Ureter (tissue), 1 donor: ENCODE measurements at regions not wholly inside any gene's neighbourhood (a gene's known extent, or its start where the extent isn't known, plus 50 kb on each side); places are given as distances from the start of the nearest gene placed in this dataset.

ENCODE experiments used
- DNase-seq: peaks from one replicate; pipeline ENCODE4 v3.0.0-alpha.2; 2020; ENCODE audit warnings: low spot score
- donor health status: DM: yes; HTN: yes; CAD: no.

DNA sequence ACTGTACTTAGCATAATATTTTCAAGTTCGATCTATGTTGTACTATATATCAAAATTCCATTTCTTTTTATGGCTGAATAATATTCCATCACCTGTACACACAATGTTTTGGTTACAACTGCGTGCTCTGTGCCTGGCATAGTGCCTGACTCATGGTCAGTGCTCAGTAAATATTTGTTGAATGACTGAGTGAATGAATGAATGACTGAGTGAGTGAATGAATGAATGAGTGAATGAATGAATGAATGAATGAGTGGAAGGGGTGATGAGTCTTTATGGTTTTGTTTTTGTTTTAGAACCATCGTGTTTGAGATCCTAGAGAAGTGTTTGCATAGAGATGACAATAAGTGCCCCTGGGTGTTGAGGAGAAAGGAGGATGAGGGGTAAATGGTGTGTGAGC is 155.3 kb downstream of the MRM1 start:
- DNase-seq, result no peak

- no peak for DNase-seq
Observed at GRCh38 chr17:36760425-36760824, 159.0 kb downstream of the MRM1 start.

DNA sequence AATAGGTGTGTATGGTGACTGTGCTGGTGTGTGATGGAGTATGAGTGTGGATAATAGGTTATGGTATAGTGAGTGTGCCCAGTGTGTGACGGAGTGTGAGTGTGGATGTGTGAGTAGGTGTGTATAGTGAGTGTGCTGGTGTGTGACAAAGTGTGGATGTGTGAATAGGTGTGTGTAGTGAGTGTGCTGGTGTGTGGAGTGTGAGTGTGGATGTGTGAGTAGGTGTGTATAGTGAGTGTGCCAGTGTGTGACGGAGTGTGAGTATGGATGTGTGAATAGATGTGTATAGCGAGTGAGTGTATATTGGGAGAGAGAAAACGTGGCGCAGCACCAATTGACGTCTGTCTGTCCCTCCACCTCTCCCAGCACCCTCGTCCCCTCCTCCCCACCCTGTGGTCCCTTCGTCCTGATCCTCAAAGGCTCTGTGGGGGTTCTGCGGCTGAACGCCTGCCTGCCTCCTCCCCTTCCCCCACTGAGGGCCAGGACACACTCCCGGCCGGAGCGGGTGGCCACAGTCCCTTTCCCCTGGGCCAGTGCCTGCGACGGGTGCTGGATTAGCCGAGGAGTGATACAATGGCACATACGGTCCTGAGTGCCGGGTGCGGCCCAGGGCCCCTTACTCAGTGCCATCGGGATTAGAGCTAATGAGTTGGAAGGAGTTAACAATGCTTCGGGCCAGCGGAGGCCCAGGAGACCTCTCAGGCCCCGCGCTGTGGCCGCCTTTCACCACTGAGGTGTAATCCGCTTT is 160.0 kb downstream of the MRM1 start:
- no peak for DNase-seq

DNA sequence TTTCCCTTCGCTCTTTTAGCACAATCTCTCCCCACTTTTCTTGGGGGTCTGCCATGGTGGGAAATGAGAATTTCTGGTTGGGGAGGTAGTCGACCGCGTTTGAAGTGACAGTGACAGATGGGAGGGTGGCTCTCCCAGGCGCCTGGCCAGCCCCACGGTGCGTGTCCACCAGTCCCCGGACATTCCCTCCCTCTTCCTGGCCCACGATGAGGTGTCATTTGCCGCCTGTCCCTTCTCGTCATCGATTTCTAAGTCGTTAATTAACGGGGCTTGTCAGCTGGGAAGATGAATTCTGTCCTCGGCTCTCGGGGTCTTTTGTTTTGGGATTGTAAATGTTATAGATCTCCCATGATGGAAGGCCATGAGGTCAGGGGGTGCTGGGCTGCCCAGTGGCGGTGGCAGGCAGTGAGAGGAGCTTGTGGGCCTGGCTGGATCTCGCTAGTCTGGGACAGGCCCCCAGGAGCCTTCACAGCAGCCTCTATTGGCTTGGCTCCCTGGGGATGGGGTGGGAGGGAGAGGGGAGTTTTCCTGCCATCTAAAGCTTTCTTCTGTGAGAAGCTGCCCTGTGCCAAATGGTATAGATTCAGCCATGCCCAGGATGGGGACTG is 164.2 kb downstream of the MRM1 start:
- DNase-seq, result no peak

DNA sequence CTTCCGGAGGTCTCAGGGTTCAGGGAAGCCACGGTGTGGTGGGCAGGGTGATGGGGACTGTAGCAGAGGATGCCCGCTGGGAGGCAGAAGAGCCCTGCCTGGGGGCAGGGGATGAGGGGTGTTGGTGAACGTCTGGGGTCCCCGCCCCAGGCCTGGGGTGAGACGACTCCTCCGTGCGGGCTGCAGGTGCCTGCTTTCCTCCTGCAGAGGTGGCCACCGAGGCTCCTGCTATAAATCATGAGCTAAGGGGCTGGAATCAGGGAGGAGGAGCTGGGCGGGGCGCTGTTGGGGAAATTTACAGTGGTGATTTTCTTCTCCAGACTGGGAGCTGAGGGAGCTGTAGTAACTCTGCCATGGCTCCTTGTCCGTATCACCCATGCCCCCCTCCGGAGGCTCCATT is 167.0 kb downstream of the MRM1 start:
- DNase-seq, result no peak

GRCh38 chr17:36773039-36773438 is 164.2 kb upstream of the LHX1 start:
- no peak for DNase-seq

GRCh38 chr17:36777118-36777517 is 160.2 kb upstream of the LHX1 start:
- no peak for DNase-seq

DNA sequence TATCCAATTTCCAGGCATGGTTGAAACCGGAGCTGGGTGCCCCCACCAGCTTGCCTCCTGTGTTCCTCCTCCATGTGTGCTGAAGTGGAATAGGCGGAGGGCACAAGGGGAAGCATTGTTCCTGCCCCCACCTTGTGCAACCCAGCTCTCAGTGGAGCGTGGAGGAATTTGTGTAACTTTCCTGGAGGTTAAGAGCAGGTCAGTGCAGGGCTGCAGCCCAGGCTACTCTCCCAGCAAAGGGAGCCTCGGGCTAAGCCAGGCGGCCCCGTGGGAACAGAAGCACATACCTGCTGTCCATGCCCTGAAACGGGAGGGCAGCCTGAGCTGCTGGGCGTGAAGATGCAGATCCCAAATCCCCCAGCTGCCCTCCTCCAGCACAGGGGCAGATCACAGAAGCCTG is 158.8 kb upstream of the LHX1 start:
- DNase-seq, result no peak

DNA sequence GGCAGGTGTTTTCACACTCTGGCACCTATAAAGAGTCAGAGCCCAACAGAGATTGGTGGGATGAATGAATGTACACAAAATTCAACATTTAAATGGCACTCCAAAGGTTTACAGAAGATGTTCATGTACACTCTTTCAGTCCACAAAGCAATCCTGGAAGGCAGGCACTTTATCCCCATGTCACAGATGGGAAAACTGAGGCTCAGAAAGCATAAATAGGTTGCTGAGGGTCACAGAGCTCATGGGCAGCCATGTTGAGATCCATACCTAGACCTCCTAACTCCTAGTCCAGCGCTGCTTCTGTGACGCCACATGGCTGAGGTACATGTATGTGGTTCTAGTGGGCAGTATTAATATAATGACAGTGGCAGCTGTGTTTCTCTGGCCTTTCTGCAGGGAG is 157.7 kb upstream of the LHX1 start:
- DNase-seq, result no peak

DNA sequence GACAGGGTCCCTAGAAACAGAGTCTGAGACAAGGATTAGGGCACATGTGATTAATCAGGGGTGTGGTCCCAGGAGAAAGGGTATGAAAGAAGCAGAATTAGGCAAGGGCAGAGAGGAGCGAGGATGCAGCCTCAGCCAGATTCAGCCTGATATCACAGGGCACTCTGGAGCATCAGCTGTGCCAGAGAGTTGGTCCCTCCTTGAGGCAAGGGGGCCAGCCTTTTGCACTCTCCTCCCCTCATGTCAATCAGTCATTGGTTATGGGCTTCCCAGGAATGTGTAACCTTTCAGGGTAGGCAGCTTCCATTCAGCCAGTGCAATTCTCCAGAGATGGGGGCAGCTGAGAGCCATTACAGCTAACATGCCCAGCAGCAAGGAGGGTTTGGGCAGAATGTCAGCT is 152.6 kb upstream of the LHX1 start:
- no peak for DNase-seq

DNA sequence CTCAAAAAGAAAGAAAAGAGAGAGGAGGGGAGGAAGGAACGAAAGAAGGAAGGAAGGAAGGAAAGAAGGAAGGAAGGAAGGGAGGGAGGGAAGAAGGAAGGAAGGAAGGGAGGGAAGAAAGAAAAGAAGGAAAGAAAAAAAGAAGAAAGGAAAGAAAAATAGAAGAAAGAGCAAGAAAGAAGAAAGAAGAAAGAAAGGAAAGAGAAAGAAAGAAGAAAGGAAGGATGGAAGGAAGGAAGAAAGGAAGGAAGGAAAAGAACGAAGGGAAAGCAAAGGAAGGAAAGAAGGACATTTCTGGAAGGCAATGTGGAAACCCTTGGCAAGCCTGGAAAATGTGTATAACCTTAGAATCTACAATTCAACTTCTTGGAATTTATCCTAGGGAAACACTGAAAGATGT is 150.4 kb upstream of the LHX1 start:
- DNase-seq, result no peak

GRCh38 chr17:36791150-36791941 is 145.9 kb upstream of the LHX1 start:
- DNase-seq, result no peak

GRCh38 chr17:36791942-36792475 is 145.3 kb upstream of the LHX1 start:
- no peak for DNase-seq

- DNase-seq, result no peak
Observed at GRCh38 chr17:36792849-36793248, 144.4 kb upstream of the LHX1 start.

GRCh38 chr17:36793976-36794375 is 143.3 kb upstream of the LHX1 start:
- no peak for DNase-seq

GRCh38 chr17:36807496-36808179 is 129.6 kb upstream of the LHX1 start:
- DNase-seq, result no peak

- no peak for DNase-seq
Observed at GRCh38 chr17:36808180-36808661, 129.1 kb upstream of the LHX1 start.

- no peak for DNase-seq
Observed at GRCh38 chr17:36812762-36813161, 124.5 kb upstream of the LHX1 start.

DNA sequence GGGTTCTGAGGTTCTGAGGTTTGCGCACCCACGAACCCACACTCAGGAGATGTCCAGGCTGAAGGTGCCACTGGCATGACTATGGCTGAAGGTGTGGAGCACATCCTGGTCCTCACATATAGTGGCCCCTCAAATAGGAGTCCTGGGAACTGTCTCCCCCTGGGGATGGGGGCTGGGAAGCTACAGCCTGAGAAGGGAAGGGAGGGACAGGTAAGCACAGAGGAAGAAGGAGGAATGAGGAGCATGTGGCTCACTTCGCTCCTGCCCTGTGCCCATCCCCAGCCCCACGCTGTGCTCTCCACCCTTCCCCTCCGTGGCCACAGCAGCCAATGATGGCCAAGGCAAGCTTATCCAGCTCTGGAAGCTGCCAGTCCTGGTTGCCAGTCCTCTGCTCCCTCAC is 123.9 kb upstream of the LHX1 start:
- DNase-seq, result no peak

- no peak for DNase-seq
Observed at GRCh38 chr17:36813957-36814563, 123.2 kb upstream of the LHX1 start.

- DNase-seq, result no peak
Observed at GRCh38 chr17:36814958-36815357, 122.3 kb upstream of the LHX1 start.
